Right hindlimb (tissue), 1 donor: ENCODE measurements at regions not wholly inside any gene's neighbourhood (a gene's known extent, or its start where the extent isn't known, plus 50 kb on each side); places are given as distances from the start of the nearest gene placed in this dataset.
A peak's percentile ranks its signal among the peaks of the same experiment; 100 is the strongest.
"Not testable (repeated sequence)": the region's sequence is repeated elsewhere in the genome, so short reads cannot be mapped to it uniquely, and the experiment has no call there.

Experiments
- DNase-seq: peaks from one replicate; pipeline ENCODE4 v3.0.0-alpha.2; 2018

DNA sequence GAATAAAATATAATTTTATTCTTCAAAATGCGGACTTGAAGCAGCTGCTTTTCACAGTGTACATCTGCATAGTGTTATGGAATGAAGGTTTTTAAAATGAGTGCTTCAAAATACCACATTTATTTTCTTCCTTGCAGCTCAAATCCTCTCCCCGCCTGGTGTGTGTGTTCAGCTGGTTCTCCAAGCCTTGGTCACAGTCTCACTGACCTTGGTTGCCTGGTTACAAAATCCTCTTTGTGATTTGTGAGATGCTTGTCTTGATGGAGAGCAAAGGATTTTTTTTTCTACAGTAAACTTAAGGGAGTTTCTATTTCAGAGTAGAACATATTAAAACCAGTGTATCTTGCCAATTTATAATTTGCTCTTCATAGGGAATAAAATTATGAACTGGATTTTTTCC is 139.2 kb downstream of the PCDH18 start:
- DNase-seq, result peak; percentile 83

DNA sequence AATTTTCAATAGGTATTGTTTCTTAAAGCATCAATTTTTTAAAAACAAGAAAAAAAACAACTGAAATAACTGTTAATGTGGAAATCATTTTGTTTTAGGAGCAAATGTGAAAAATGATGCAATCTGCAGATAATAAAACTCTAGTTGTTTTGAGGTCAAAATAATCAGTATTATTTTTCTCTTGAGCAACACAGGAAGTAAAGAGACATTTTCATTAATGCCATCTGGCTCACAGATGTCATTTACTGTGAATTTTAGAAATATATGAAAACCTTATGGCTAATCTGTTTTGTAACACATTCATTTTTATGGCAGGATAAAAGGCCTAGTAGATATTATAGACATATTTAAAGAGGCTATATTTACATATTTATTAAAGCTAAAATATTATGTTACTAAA is 141.6 kb downstream of the PCDH18 start:
- no peak for DNase-seq

DNA sequence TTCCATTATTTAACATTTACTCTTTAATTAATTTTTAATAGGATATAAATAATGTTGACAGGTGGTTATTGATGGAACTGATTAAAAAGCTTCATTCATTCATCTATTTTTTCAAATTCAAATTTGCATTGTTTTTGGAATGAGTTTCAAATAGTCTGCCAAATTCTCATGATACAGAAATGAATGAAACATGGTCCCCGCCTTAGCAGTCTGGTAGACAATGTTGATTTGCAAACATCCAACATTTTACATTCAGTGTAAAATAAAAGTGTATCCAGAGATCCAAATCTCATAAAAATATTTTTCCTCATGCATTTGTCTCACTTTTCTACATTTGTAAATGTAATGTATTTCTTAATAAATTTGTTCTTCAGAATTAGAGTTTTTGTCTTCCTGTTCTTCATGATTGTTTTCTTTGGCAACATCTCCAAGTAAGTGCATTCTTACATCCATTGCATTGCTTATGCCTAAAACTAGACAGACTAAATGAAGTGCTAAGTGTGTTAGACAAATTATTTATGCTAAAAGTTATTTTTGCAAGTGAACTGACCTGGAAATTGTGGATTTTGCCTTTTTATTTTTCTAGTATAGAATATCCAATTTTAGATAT is 142.3 kb downstream of the PCDH18 start:
- no peak for DNase-seq

DNA sequence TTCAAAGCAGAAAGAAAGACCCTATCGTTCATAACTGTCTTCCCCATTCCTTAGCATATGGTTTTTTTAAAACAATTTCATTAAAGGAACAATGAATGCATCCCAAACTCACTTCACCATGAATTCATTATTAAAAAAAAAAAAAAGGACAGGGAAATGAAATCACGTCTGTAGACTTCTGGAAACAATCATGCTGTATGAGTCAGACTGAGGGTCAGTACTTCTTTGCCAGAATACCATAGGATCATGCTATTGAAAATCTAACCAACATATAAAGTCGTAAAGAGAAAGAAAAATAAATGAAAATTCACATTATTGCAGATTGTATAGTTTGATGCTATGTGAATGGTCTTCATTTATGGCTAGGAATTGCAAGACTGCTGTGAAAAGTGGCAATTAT is 144.4 kb downstream of the PCDH18 start:
- DNase-seq, result no peak

DNA sequence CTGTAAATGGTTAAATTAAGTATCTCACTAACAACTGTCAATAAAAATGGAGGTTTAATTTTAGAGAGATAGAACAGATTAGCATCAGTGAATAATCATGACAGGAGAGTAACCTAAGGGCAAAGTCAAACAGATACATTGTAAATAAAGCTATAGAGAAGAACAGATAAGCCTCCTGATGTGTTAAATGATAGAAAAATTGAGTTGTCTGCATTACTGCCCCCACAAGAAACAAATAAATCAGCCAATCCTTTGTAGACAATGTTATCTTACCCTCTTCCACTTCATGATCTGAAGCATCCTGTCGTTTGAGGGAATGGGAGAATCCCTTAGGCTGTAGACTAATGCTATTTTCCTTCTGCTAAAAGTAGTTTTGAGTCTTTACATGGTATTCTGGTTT is 147.8 kb downstream of the PCDH18 start:
- DNase-seq, result no peak

DNA sequence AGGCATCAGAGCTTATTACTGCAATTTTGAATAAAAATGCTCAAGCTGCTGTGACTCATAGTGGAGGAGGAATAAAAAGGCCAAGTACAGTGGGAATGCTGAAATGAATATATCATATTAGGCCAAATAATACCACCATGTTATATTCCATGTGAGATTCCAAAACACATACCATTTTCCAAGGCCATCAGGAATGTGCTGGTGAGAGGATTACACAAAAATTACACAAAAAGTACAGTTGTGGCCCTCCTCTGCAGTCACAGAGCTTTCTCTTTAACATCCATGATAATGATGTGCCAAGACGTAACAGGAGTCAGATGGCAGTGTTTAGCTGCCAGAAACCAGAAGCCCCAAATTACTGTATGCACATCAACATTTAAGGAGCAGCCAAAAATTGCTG is 153.5 kb downstream of the PCDH18 start:
- peak; percentile 30 for DNase-seq

DNA sequence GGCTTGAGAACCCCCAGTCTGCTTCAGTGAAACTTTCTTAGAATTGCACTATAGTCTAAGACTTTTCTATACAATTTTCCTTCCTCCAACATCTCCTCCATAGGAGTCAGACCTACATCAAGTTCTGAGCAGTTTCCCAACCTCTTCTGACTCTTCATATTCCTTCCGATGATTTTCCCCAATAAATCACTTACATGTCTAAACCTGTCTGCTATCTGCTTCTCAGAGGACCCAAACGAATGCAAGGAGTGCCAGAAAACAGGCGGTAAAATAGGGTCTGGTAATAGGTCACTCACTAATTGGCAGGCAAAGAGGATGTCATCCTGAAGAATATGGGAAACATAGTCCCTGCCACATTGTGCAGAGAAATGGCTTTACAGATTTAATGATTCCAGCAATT is 153.9 kb downstream of the PCDH18 start:
- DNase-seq, result no peak

DNA sequence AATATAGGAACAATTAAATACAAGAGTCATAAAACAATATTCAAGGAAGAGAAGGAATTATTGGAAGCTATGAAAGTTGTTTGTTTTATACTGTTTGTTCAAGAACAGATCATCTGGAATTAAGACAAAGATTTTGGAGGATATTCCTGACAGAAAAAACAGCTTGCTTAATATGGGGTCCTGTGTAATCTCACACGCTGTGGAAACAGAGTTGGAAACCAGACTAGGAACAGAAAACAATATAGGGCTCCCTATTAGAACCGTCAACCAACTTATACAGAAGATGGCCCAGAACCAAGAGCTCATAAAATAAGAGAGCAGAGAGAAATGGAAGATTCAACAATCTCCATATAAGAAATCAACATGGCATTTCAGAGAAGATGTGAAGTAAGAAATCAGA is 156.0 kb downstream of the PCDH18 start:
- DNase-seq, result no peak

DNA sequence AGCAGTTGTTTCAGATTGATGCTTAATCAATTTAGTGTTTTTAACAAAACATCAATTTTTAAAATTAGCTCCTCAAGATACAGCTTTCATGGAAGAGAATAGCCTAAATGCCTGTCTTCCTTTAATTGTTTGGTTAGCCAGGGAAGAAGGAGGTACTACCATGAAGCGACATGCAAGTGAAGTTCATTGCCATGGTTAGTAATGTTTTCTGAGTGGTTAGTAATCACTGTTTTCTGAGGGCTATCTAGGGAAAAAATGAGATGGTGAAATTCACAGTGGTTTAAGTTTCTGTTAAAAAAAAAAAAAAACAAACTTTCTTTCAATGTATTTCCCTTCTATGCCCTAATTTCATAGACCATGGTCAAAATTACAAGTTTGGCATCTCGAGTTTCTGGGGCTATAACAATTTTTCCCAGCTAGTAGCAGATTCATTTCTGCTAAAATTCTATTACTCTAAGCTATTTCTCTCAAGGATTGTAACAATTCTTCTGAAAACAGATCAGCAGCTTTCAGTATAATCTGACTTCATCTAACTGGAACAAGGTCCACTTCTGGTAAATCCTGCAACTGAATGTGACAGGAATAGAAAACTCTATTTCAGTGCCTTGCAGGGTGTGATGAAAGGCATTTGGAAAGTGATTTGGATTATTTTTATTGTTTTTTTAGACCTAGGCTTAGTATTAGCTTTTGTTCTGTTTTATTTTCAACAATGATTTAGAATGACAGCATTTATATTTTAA is 157.0 kb downstream of the PCDH18 start:
- no peak for DNase-seq

DNA sequence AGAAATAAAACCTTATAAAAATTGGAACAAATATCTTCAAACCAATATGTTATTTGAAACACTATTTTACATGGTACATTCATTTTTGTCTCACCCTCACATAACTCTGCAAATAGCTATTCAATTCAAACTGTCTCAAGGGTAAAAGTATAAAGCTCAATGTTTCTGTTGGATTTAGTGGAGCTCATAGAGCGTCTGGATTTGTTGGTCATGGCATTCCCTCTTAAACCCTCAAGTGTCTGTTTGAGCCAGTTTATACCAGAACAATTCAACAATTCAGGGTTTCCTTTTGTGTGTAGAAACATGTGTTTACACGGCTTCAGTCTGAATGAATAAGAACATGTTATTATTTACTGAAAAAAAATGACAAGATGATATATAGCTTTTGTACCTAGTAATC is 161.6 kb downstream of the PCDH18 start:
- no peak for DNase-seq

DNA sequence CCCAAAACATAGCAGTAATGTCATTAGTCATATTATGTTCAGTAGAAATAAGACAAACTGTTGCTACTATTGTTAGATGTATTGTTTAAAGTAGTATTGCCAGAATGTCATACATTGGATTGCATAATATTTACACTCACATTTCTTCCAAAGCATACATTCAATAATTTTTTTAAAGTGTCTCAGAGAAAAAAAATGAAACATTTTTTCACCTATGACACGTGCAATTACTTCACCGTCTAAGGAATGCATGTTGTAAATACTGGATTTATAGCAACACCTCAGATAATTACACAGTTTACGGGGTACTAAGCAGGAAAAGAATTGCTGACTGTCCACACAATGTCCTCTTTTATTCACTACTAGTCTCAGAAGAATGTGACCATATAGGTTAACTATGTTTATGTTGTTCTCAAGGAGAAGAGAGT is 162.1 kb downstream of the PCDH18 start:
- DNase-seq, result no peak

DNA sequence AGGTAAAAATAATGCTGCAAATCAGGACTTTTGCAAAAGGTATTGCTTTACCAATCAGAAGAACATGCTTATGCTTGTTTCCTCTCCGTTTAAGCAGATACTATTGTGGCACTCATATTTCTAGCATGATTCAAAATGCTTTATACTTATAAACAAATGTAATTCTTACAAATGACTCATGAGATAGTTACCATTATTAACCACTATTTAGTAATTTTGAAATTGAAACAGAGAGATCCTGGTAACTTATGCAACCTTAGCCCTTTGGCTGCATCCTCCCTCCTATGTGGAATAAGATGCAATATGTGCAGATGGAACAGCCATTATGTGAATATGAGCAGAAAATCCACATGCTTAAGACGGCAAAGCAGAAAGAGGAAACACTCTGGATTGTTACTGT is 164.7 kb downstream of the PCDH18 start:
- DNase-seq, result no peak

DNA sequence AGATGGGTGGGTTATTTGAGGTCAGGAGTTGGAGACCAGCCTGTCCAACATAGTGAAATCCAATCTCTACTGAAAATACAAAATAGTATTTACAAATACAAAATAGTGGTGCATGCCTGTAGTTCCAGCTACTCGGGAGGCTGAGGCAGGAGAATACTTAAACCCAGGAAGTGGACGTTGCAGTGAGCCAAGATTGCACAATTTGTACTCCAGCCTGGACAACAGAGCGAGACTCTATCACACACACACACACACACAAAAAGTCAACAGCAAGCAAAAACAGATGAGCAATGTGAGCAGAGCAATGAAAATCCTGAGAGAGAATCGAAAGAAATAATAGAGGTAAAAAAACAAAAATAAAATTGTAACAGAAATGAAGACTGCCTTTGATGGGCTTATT is 168.8 kb downstream of the PCDH18 start:
- DNase-seq, result no peak

DNA sequence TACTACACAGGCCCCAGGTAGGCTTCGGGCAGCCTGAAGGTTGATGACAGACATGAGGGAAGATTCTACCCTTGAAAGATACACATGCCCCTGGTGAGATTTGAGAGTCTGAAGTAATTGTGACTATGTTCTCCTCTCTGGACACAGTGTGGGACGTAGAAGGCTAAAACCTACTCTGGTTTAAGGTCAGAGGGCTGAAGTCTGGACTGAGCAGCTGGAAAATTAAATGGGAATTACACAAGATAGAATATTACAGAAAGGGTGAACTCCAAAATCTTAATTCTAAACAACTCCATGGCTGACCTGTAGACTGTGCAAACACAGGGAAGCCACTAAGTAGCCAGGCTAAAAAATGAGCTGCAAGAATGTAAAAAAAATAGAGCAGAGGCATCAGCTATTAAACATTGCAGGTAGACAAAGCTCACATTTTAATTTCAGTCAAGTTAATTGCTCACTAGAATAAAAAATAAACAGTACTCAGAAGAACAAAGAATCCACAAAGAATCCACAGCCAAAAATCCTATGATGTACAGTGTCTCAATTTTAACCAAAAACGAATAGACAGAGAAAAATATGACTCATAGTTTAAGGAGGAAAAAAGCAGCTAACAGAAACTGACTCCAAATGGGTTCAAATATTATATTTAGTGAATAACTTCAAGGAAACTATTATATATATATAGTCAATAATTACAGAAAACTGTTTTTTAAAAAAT is 170.4 kb downstream of the PCDH18 start:
- no peak for DNase-seq

DNA sequence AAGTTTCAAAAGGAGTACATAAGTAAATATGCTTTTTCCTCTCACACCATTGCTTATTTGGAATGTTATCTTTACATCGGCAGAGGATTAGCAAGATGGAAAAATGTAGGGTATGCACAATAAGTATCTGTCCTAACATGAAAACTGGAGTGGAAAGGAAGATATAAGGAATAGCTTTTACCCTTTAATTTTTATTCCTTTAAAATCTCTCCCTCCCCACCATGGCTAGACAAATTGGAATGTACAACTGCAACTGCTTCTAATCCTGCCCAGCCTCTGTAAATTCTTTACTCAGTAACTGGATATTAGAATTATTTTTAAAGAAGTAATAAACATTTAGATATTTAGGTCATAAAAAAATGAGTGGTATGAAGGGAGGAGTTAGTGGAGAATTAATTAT is 171.5 kb downstream of the PCDH18 start:
- DNase-seq, result no peak

DNA sequence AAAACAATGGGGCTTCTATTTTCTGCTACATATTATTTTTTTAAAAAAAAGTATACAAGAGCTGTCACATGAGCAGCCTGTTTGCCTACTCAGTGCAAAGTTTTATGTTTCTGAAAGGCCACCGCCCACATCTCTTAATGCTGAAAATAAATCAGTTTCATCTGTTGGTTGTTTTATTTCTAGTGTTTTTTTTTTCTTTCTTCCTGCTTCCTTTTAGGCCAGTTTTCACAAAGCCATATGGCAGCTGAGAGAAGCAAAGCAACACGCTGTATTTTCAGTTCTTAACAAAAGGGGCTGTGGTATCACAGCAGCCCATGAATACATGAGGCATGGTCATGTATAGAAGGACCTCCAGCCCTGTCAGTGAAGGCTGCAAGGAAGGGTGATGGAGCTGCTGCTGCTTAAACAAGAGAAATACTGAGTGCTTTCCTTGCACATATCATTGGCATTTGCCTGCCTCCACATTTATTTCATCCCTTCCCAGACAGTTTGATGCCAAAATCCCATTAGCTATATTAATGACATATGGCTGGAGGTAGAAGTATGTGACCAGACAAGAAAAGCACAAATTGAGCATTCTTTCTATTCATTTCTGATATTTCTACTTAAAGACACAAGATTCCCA is 172.5 kb downstream of the PCDH18 start:
- DNase-seq, result peak; percentile 40

DNA sequence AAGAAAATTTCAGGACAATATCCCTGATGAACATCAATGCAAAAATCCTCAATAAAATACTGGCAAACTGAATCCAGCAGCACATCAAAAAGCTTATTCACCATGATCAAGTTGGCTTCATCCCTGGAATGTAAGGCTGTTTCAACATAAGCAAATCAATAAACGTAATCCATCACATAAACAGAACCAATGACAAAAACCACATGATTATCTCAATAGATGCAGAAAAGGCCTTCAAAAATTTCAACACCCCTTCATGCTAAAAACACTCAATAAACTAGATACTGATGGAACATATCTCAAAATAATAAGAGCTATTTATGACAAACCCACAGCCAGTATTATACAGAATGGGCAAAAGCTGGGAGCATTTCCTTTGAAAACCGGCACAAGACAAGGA is 177.7 kb downstream of the PCDH18 start:
- not testable (repeated sequence) for DNase-seq

DNA sequence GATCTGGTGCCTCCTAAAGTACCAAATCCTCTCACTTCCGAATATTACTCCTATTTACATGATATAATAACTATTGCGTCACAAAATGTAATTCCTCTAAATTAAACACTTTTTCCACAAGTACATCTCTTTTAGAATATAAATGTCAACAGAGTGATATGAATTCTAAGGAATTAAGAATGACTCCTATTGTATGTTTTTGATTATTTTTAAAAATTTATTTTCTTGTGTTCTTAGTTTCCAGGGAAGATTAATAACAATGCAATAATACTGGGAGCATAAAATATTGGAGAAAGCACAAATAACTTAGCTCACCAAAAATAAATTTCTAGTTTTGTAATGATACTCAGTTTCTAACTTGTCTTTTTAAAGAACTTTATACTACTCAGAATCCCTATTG is 184.9 kb downstream of the PCDH18 start:
- DNase-seq, result no peak

DNA sequence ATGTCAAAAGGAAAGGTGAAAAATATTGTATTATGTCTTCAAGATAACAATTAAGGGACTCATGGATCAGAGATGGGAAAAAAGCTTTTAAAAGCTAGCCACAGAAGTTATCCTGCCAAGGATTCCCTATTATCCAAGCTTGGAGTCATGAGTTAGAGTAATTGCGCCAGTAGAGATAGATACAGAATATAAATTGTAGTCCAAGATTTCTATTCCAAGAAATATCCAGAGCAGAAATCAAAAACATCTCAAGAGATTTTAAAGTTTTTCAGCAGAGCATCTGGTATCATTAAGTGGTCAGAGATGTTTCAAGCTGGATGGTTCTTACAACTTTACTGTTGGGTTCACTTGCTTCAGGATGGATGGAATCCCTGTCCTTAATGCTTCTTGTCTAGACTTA is 186.7 kb downstream of the PCDH18 start:
- no peak for DNase-seq

DNA sequence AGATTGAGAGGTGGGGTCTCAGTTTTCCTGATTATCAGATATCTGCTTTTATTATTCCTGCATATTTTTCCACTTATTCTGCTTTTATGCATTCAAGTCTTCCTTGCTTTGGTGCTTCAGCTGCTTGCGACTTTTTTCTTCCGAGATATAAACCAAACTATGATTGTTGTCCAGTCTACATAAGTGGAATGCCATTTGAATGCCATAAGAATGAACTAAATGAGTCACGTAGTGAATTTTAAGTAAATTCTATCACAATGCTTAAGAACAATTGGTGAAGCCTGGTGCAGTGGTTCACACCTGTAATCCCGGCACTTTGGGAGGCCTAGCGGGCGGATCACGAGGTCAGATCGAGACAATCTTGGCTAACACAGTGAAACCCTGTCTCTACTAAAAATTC is 189.1 kb downstream of the PCDH18 start:
- DNase-seq, result no peak

DNA sequence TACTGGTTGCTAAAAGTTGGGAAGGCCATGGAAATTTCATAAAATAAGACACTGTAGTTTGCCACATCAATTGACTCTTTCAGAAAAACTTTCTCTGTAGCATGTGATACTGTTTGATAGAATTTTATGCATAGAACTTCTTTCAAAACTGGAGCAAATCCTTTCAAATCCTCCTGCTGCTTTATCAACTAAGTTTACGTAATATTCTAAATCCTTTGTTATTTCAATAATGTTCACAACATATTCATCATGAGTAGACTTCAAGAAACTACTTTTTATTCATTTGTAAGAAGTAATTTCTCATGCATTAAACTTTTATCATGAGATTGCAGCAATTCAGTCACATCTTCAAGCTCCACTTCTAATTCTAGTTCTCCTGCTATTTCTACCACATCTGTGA is 199.3 kb downstream of the PCDH18 start:
- DNase-seq, result no peak

DNA sequence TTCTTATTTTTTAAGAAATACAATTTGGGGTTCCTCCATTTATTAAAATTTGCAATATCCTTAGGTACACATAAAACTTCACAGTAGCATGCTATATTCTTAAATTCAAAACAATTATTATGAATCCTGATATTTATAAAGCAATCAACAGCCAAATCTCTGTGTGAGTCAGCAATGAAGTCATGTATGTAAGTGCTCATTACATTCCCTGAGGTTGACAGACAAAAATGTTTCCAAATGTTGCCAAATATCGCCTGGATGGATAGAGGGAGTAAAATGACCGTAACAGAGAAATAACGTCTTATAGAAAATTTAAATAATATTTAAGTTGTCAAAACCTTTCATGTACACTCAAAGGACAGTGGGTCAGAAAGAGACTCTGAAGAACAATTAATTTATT is 220.0 kb downstream of the PCDH18 start:
- no peak for DNase-seq

DNA sequence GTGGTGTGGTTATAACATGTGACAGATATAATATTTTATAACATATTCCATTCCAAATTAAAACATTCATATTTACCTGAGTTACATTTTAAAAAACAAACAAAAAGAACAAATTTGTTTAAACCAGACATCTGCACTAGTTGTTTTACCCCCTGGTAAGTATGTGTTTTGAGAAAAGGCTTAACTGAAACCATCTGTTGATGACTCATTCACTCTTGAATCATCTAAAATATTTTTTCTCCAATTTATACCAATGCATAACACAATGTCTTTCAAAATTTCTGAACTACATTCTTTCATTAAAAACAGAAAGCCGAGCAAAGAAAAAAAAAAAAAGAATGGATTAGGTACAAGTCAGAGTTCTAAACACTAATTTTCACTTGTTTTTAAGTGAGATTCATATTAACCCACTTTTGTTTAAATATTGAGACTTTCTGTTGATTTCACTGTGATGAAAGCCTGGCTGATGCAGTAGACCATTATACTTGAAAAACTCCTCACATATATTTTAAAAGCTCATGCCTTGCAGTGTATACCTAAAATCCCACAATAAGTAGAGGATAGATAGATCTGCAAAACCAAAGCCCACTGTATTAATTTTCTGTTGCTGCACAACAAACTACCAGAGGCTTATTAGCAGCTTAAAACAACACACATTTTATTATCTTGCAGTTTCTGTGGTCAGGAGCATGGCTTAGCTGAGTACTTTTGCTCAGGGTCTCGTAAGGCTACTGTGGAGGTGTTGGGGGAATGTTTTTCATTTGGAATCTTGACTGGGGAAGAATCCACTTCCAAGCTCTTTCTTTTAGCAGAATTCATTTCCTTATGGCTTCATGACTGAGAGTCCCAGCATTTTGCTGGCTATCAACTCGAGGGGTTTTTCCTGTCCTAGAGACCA is 221.5 kb downstream of the PCDH18 start:
- DNase-seq, result no peak
